ENCODE measurements at regions not wholly inside any gene's neighbourhood (a gene's known extent, or its start where the extent isn't known, plus 50 kb on each side); places are given as distances from the start of the nearest gene placed in this dataset.

GRCh38 chr12:5364036-5364770 is 67.7 kb upstream of the NTF3 start:
- no peak for DNase-seq (ENCODE audit: low read depth)
- no peak overlapping the region for H3K4me3 ChIP-seq (ENCODE audit: low read depth, low read length)
- TF ChIP-seq CTCF (conservative IDR thresholded peaks at IDR 0.05; ENCODE audit: low read depth, low read length) = no peak

DNA sequence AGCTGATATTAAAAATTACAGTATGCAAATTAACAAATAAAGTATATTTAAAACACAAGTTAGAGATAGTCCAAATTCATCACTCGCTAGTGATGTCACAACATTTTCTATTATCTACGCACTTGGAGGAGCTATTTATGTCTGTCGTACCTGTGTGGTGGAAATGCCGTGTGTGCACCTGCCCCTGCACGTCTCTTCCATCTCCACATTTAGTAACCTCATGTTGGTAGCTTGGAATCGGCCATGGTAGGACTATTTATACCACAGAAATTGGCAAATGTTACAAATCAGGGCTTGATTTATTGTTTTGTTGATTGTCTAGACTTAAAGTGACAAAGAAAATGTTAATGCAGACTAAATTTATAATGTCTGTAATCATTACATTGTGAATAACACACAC is 62.6 kb upstream of the NTF3 start:
- no peak for DNase-seq (ENCODE audit: low read depth)
- no peak overlapping the region for H3K4me3 ChIP-seq (ENCODE audit: low read depth, low read length)
- TF ChIP-seq CTCF (conservative IDR thresholded peaks at IDR 0.05; ENCODE audit: low read depth, low read length) = no peak

DNA sequence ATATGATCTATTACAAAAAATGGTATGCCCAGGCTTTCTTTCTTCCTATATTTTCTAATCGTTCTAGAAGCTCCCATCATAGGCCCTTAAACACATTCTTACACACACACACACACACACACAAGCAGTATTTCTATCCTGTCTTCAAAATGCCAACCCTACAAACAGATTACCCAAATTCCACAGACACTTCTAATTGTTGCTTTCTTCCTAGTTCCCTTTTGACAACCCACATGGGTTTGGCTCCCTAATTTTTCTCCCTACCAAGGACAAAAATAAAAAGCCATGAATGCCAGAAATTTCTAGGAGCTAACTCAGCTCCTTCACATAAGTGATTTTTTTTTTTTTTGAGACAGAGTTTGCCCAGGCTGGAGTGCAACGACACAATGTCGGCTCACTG is 60.3 kb upstream of the NTF3 start:
- no peak overlapping the region for H3K4me3 ChIP-seq (ENCODE audit: low read depth, low read length)
- DNase-seq (ENCODE audit: low read depth) = no peak
- TF ChIP-seq CTCF (conservative IDR thresholded peaks at IDR 0.05; ENCODE audit: low read depth, low read length) = no peak

DNA sequence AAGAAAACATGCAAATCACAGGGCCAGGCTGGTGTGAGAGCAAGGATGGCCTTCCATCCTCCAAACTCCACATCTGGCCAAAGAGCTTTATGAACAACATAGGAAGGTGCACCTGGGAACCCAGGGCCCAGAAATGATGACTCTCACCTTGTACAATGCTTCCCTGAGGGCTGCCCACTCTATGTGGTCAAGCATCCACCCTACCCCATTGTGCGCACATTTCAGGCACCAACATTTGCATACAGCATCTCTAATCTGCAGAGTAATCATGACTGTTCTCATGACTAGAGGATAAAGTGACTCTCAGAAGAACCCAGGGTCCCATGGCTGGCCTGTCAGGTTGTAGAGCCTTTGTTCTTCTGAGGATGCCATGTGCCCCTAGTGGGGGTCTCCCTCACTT is 57.2 kb upstream of the NTF3 start:
- DNase-seq (ENCODE audit: low read depth) = no peak
- TF ChIP-seq CTCF (conservative IDR thresholded peaks at IDR 0.05; ENCODE audit: low read depth, low read length) = no peak
- no peak overlapping the region for H3K4me3 ChIP-seq (ENCODE audit: low read depth, low read length)

DNA sequence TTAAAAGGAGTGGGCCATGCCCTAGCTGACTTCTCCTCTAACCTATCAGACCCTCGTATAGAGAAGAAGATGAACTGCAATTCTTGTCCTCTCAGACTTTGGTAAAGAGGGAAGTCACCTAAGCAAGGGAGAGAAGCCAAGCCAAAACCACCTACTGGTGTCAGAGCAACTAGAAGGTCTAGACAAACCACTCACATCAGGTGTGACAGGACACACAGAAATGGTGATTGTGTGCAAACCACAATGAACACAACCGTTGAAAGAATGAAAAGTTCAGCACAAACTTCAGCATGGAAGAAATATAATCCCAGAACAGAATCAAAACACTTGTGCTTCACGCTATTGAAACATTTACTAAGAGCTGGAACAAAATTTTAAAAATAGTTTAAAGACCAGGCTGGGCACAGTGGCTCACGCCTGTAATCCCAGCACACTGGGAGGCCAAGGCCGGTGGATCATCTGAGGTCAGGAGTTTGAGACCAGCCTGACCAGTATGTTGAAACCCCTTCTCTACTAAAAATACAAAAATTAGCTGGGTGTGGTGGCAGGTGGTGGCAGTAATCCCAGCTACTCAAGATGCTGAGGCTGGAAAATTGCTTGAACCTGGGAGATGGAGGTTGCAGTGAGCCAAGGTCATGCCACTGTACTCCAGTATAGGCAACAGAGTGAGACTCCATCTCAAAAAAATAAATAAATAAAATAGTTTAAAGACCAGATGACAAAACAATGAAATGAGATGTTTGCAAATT is 56.2 kb upstream of the NTF3 start:
- DNase-seq (ENCODE audit: low read depth) = no peak
- H3K4me3 ChIP-seq (ENCODE audit: low read depth, low read length) = no peak overlapping the region
- TF ChIP-seq CTCF (conservative IDR thresholded peaks at IDR 0.05; ENCODE audit: low read depth, low read length) = no peak

- no peak for DNase-seq (ENCODE audit: low read depth)
- no peak for TF ChIP-seq CTCF (conservative IDR thresholded peaks at IDR 0.05; ENCODE audit: low read depth, low read length)
- no peak overlapping the region for H3K4me3 ChIP-seq (ENCODE audit: low read depth, low read length)
These were observed 55.2 kb upstream of the NTF3 start for GRCh38 chr12:5376591-5377207.
